K562 (cell line): ENCODE measurements at regions not wholly inside any gene's neighbourhood (a gene's known extent, or its start where the extent isn't known, plus 50 kb on each side); places are given as distances from the start of the nearest gene placed in this dataset.

Source experiments
- ATAC-seq: fragments of 200-7000 bp; cut with Tn5 transposase; 3 replicates; pipeline ENCODE4 v1.9.1; 2020; ENCODE audit warnings: moderate library complexity
- BruUV-seq: library from RNA; stranded (reverse); fragments of 400-500 nt; replicated peaks from 2 replicates; lab custom pipeline; 2021; lab: Mats Ljungman, UMichigan
- CTCF ChIA-PET: fragments of 300-600 bp; formaldehyde crosslinking; extraction: SDS; loops from one replicate; lab custom pipeline; 2021; ENCODE audit warnings: low intra/inter-chr PET ratio; lab: Yijun Ruan, JAX
- POLR2A ChIA-PET: fragments of 300-600, 350-650 bp; sonication (Branson Sonifier 250); formaldehyde crosslinking; extraction: SDS; loops from one replicate; lab custom pipeline; 2021; ENCODE audit warnings: antibody characterized with exemption, inconsistent platforms; lab: Yijun Ruan, JAX
- DNase-seq, 4 experiments: peaks; one replicate each; pipeline versions ENCODE4 v3.0.0 to v3.0.0-alpha.2; 2011 to 2018; ENCODE audit warnings: low spot score in 3 of 4, mixed read lengths in 3 of 4; ENCODE audit errors: extremely low read depth in 1 of 4
- FAIRE-seq: peaks from 2 replicates; lab custom pipeline; 2011; peaks lifted over from hg19 to GRCh38; lab: Jason Lieb, UNC
- H2AFZ ChIP-seq: 2 replicates; pipeline ENCODE4 v1.6.0; 2011; ENCODE audit warnings: low read depth, low read length, control low read depth, inconsistent platforms
- H3K27ac ChIP-seq: fragments of 200-600 bp; 3 replicates; pipeline ENCODE4 v1.8.0; 2011; ENCODE audit warnings: low read depth, mild to moderate bottlenecking, control low read depth, inconsistent platforms, low read length, moderate library complexity, mixed read lengths; ENCODE audit errors: extremely low read depth
- H3K27me3 ChIP-seq, 2 experiments: fragments of 300-600 bp in 1 of 2; 2 replicates in 1 of 2; 3 replicates in 1 of 2; pipeline versions ENCODE4 v1.6.0 to v1.8.0; 2011; ENCODE audit warnings: inconsistent platforms in 2 of 2, low read length in 2 of 2, mild to moderate bottlenecking in 1 of 2, mixed read lengths in 1 of 2, moderate library complexity in 1 of 2; ENCODE audit not compliant: control insufficient read depth in 2 of 2, insufficient read depth in 2 of 2
- H3K36me3 ChIP-seq: fragments of 300-600 bp; 3 replicates; pipeline ENCODE4 v1.8.0; 2011; ENCODE audit warnings: mild to moderate bottlenecking, low read length, inconsistent platforms; ENCODE audit not compliant: control insufficient read depth, insufficient read depth
- H3K4me1 ChIP-seq, 2 experiments: fragments of 200-600 bp in 1 of 2; replicated peaks in 1 of 2; 2 replicates in 1 of 2; 3 replicates in 1 of 2; pipeline versions ENCODE4 v1.5.1 to v1.8.0; 2011; ENCODE audit warnings: inconsistent platforms in 2 of 2, low read length in 2 of 2, mild to moderate bottlenecking in 1 of 2, mixed read lengths in 1 of 2, moderate library complexity in 1 of 2; ENCODE audit not compliant: control insufficient read depth in 2 of 2, insufficient read depth in 2 of 2
- H3K4me2 ChIP-seq: 2 replicates; pipeline ENCODE4 v1.6.1; 2011; ENCODE audit warnings: low read length, control low read depth, inconsistent platforms, mixed read lengths; ENCODE audit not compliant: insufficient read depth
- H3K4me3 ChIP-seq: fragments of 200-600 bp; sonication (generic), shearing (Covaris generic); 2 replicates; pipeline ENCODE4 v1.5.1; 2016; ENCODE audit warnings: control low read depth, inconsistent platforms
- H3K79me2 ChIP-seq: fragments of 200-600 bp; 3 replicates; pipeline ENCODE4 v1.8.0; 2011; ENCODE audit warnings: low read length, inconsistent platforms; ENCODE audit not compliant: control insufficient read depth, insufficient read depth
- H3K9ac ChIP-seq, 2 experiments: 2 replicates each; pipeline versions ENCODE4 v1.6.0 to v1.6.1; 2011; ENCODE audit warnings: low read depth in 2 of 2, low read length in 2 of 2, control low read depth in 1 of 2, inconsistent platforms in 1 of 2, mild to moderate bottlenecking in 1 of 2, mixed read lengths in 1 of 2; ENCODE audit not compliant: insufficient read depth in 1 of 2
- H3K9me1 ChIP-seq: one replicate; pipeline ENCODE4 v1.6.0; 2011; ENCODE audit warnings: inconsistent platforms, mild to moderate bottlenecking, low read length, moderate library complexity; ENCODE audit not compliant: control insufficient read depth, insufficient read depth
- H3K9me3 ChIP-seq: replicated peaks from 2 replicates; pipeline ENCODE4 v1.5.1; 2011; ENCODE audit warnings: low read depth, low read length, inconsistent platforms; ENCODE audit not compliant: control insufficient read depth, insufficient read depth
- H4K20me1 ChIP-seq: replicated peaks from 2 replicates; pipeline ENCODE4 v1.6.1; 2011; ENCODE audit warnings: low read length, inconsistent platforms, mixed read lengths; ENCODE audit not compliant: control insufficient read depth, insufficient read depth
- C11orf30 ChIP-seq: fragments of 450-650 bp; IDR thresholded peaks from 2 replicates; pipeline ENCODE4 v1.6.1; 2016; ENCODE audit warnings: low read depth, mild to moderate bottlenecking
- CHCHD3 ChIP-seq: fragments of 250-450 bp; sonication (Bioruptor Pico); IDR thresholded peaks from 2 replicates; pipeline ENCODE4 v2.1.2; 2022; ENCODE audit warnings: mild to moderate bottlenecking
- DACH1 ChIP-seq: fragments of 450-650 bp; IDR thresholded peaks from 2 replicates; pipeline ENCODE4 v1.6.1; 2018; ENCODE audit not compliant: partially characterized antibody
- HES1 ChIP-seq: fragments of 450-650 bp; IDR thresholded peaks from 2 replicates; pipeline ENCODE4 v1.6.1; 2016; ENCODE audit warnings: low read depth, mild to moderate bottlenecking, moderate library complexity
- HMBOX1 ChIP-seq: sonication (generic); IDR thresholded peaks from 2 replicates; pipeline ENCODE4 v1.6.1; 2016
- NR2C1 ChIP-seq, 2 experiments: fragments of 450-650 bp; IDR thresholded peaks; 2 replicates each; pipeline ENCODE4 v1.6.1; 2017; ENCODE audit warnings: mild to moderate bottlenecking in 2 of 2, antibody characterized with exemption in 1 of 2, inconsistent platforms in 1 of 2, missing compliant biosample characterization in 1 of 2, missing genetic modification characterization in 1 of 2
- NRF1 ChIP-seq, 2 experiments: fragments of 450-650 bp; IDR thresholded peaks in 1 of 2; conservative IDR thresholded peaks in 1 of 2; 2 replicates each; pipeline ENCODE4 v1.6.1; 2014; ENCODE audit warnings: mild to moderate bottlenecking in 2 of 2
- STAT5A ChIP-seq: IDR thresholded peaks from 2 replicates; pipeline ENCODE4 v1.6.1; 2012; ENCODE audit warnings: low read length, inconsistent platforms, borderline replicate concordance
- U2AF1 ChIP-seq: fragments of 200-400 bp; formaldehyde crosslinking; optimal IDR thresholded peaks from 2 replicates; pipeline ENCODE3; 2017; ENCODE audit warnings: mild to moderate bottlenecking, low read depth, low read length, moderate library complexity
- ZBED1 ChIP-seq: IDR thresholded peaks from 2 replicates; pipeline ENCODE4 v1.6.1; 2014
- ZEB2 ChIP-seq: fragments of 450-650 bp; IDR thresholded peaks from 2 replicates; pipeline ENCODE4 v1.6.1; 2016
- ZFPM2 ChIP-seq: fragments of 250-450 bp; sonication (Bioruptor Pico); IDR thresholded peaks from 2 replicates; pipeline ENCODE4 v1.5.1; 2022; ENCODE audit warnings: mild to moderate bottlenecking
- ZNF384 ChIP-seq: IDR thresholded peaks from 2 replicates; pipeline ENCODE4 v1.6.1; 2012; ENCODE audit warnings: low read depth, low read length, improper control_type of control experiment
- WGBS: fragments of 100-300 bp; shearing (Covaris generic); methylation state at CpG from one replicate; pipeline ENCODE4 v1.1.6; 2016; ENCODE audit warnings: low coverage, mixed read lengths; ENCODE audit not compliant: insufficient coverage; ENCODE audit errors: missing lambda C conversion rate; 5-methylcytosine and 5-hydroxymethylcytosine counted together
- in situ Hi-C: fragments of 300-500 bp; cut with MboI; formaldehyde crosslinking; loops from 4 replicates; pipeline ENCODE4 v1.15.0; 2018; ENCODE audit warnings: inconsistent platforms, mixed read lengths
- intact Hi-C: fragments of 100-400 bp; cut with micrococcal nuclease; formaldehyde crosslinking; loops from 2 replicates; pipeline ENCODE4 v1.14.2; 2022
- TF ChIP-seq, protein P1 (sequence below): fragments of 250-450 bp; sonication (Bioruptor Pico); IDR thresholded peaks from 2 replicates; pipeline ENCODE4 v1.5.0; 2022; ENCODE audit warnings: mild to moderate bottlenecking
- TF ChIP-seq, protein P2 (sequence below): fragments of 450-650 bp; formaldehyde crosslinking; IDR thresholded peaks from 2 replicates; pipeline ENCODE4 v1.4.0; 2020; ENCODE audit warnings: mild to moderate bottlenecking

- no peaks in the 10 kb centered on the region for H3K9me3 ChIP-seq
- no peaks in the 10 kb centered on the region for H3K9me1 ChIP-seq
- H3K4me1 ChIP-seq, result no peaks in the 10 kb centered on the region
- in situ Hi-C loops, result no loop called here
- no peak for ATAC-seq
- no peak for TF ChIP-seq NR2C1 (IDR thresholded peaks at IDR 0.05)
- no peak for TF ChIP-seq NR2C1 (tag; IDR thresholded peaks at IDR 0.05)
- no peak for TF ChIP-seq C11orf30
- no peak for TF ChIP-seq HMBOX1
- no peak for TF ChIP-seq ZEB2
- TF ChIP-seq, protein P1, sequence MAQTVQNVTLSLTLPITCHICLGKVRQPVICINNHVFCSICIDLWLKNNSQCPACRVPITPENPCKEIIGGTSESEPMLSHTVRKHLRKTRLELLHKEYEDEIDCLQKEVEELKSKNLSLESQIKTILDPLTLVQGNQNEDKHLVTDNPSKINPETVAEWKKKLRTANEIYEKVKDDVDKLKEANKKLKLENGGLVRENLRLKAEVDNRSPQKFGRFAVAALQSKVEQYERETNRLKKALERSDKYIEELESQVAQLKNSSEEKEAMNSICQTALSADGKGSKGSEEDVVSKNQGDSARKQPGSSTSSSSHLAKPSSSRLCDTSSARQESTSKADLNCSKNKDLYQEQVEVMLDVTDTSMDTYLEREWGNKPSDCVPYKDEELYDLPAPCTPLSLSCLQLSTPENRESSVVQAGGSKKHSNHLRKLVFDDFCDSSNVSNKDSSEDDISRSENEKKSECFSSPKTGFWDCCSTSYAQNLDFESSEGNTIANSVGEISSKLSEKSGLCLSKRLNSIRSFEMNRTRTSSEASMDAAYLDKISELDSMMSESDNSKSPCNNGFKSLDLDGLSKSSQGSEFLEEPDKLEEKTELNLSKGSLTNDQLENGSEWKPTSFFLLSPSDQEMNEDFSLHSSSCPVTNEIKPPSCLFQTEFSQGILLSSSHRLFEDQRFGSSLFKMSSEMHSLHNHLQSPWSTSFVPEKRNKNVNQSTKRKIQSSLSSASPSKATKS (CRISPR knock-in tag), result no peak
- no peak for TF ChIP-seq NRF1 (conservative IDR thresholded peaks at IDR 0.05 in 1 of 2, IDR thresholded peaks at IDR 0.05 in 1 of 2)
- no peak for TF ChIP-seq ZNF384
- TF ChIP-seq CHCHD3 (CRISPR knock-in tag), result no peak
- TF ChIP-seq, protein P2, sequence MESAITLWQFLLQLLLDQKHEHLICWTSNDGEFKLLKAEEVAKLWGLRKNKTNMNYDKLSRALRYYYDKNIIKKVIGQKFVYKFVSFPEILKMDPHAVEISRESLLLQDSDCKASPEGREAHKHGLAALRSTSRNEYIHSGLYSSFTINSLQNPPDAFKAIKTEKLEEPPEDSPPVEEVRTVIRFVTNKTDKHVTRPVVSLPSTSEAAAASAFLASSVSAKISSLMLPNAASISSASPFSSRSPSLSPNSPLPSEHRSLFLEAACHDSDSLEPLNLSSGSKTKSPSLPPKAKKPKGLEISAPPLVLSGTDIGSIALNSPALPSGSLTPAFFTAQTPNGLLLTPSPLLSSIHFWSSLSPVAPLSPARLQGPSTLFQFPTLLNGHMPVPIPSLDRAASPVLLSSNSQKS (CRISPR knock-in tag), result no peak
- no peak for TF ChIP-seq STAT5A
- TF ChIP-seq HES1, result no peak
- TF ChIP-seq DACH1, result no peak
- no peak for TF ChIP-seq U2AF1
- no peak for TF ChIP-seq ZFPM2
- TF ChIP-seq ZBED1, result no peak
- intact Hi-C loops, result no loop called here
- no peak for FAIRE-seq
- no peak overlapping the region for H3K4me3 ChIP-seq
- H3K27me3 ChIP-seq, result no peaks in the 10 kb centered on the region
- no peak overlapping the region for H3K9ac ChIP-seq
- H4K20me1 ChIP-seq, result no peaks in the 10 kb centered on the region
- H2AFZ ChIP-seq, result no peak overlapping the region
- DNase-seq, result no peak
- no peak overlapping the region for H3K4me2 ChIP-seq
- POLR2A ChIA-PET, result no interaction called here
- CTCF ChIA-PET, result no interaction called here
- no peaks in the 10 kb centered on the region for H3K36me3 ChIP-seq
- H3K79me2 ChIP-seq, result no peaks in the 10 kb centered on the region
- WGBS, result 0% methylated on average over 3 of the region's 3 CpGs
- no TSS peak for BruUV-seq
- H3K27ac ChIP-seq, result no peak overlapping the region
Measured at GRCh38 chr4:81528979-81529378, 57.3 kb upstream of the RASGEF1B start.
